ENCODE measurements at regions not wholly inside any gene's neighbourhood (a gene's known extent, or its start where the extent isn't known, plus 50 kb on each side); places are given as distances from the start of the nearest gene placed in this dataset.

DNA sequence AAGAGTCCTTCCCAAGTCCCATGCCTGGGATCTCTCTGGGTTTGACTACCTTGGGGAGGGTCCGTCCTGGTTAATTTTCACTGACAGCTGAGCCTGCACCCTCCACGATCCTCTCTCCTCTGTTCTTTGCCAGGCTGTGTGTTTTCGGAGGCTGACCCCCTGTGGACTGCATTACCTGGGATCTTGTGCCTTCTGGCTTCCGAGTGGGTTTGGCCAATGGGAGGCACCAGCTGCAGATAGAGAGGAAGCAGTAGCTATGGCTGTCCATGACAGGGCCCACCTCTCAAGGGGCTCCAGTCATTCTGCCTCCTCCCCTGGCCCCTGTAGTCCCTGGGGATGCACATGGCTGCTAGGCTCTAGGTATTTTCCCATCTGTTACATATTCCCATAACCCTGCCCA, 285.0 kb downstream of the DMRT2 start:
- no peak for DNase-seq (ENCODE audit: low read depth)
- Histone ChIP-seq H3K27me3 (ENCODE audit: control insufficient read depth, insufficient read depth, low read length) (no peaks in the 10 kb centered on the region), H3K4me3 (ENCODE audit: low read depth, low read length) (no peak overlapping the region), H3K36me3 (ENCODE audit: control insufficient read depth, insufficient read depth, low read length) (no peaks in the 10 kb centered on the region)
- TF ChIP-seq, protein P1, sequence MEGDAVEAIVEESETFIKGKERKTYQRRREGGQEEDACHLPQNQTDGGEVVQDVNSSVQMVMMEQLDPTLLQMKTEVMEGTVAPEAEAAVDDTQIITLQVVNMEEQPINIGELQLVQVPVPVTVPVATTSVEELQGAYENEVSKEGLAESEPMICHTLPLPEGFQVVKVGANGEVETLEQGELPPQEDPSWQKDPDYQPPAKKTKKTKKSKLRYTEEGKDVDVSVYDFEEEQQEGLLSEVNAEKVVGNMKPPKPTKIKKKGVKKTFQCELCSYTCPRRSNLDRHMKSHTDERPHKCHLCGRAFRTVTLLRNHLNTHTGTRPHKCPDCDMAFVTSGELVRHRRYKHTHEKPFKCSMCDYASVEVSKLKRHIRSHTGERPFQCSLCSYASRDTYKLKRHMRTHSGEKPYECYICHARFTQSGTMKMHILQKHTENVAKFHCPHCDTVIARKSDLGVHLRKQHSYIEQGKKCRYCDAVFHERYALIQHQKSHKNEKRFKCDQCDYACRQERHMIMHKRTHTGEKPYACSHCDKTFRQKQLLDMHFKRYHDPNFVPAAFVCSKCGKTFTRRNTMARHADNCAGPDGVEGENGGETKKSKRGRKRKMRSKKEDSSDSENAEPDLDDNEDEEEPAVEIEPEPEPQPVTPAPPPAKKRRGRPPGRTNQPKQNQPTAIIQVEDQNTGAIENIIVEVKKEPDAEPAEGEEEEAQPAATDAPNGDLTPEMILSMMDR (IDR thresholded peaks at IDR 0.05; ENCODE audit: insufficient read depth, low read length, severe bottlenecking): no peak
- no peak for FAIRE-seq

DNA sequence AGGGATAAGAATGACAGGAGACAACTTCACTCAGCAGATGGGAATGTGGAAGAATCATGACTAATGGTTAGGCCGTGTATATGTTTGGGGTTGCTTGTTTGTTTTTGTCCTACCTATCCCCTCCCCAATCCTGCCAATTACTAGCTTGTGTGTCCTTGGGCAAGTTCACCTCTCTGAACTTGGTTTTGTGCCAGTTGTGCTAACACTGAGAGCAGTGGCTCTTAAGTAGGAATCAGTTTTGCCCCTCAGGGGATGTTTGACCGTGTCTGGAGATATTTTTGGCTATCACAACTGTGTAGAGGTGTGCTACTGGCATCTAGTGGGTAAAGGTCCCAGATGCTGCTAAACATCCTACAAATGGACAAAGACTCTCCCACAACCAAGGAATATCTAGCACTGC, 287.0 kb downstream of the DMRT2 start:
- FAIRE-seq: peak; percentile 23

DNA sequence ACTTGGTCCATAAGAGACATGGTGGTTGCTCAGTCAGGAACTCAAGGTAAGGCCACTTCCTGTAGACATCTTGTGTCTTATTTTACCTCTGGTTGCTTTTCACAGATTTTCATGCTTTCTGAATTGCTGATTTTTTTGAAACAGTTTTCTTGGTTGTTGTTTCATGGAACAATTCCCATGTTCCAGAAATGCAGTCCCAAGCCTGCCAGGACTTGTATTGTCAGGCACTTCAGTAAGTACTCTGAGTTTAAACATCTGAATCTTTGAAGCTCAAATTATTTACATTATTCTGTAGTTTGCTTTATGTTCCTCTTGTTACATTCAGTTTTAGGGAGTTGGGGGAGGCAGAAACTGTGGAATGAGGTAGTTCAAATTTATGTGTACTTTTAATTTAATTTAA, 290.2 kb downstream of the DMRT2 start:
- no peak for FAIRE-seq

More for the DNA sequence above, 287.0 kb downstream of the DMRT2 start:
- Histone ChIP-seq H3K27me3 (ENCODE audit: control insufficient read depth, insufficient read depth, low read length) (no peaks in the 10 kb centered on the region), H3K4me3 (ENCODE audit: low read depth, low read length) (no peak overlapping the region), H3K36me3 (ENCODE audit: control insufficient read depth, insufficient read depth, low read length) (no peaks in the 10 kb centered on the region)
- TF ChIP-seq, protein P1 (IDR thresholded peaks at IDR 0.05; ENCODE audit: insufficient read depth, low read length, severe bottlenecking): peak; percentile 49
- peak; percentile 98 for DNase-seq (ENCODE audit: low read depth)

DNA sequence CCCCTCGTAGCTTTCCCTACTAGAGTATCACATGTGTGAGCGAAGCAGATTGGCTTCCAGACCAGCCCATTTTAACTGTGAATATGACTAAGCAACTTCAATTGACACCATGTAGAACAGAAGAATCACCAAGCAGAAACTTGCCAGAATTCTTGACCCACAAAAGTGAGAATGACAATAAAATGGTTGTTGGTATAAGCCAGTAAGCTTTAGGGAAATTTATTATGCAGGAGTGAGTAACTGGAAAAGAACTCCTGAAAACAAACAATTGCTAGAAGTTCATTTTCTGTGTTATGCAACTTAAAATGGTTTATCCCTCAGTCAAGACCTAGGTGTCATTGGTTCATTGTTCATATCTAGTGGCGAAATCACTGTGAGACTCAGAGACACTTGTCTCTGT, 303.1 kb downstream of the DMRT2 start:
- TF ChIP-seq, protein P1 (IDR thresholded peaks at IDR 0.05; ENCODE audit: insufficient read depth, low read length, severe bottlenecking): no peak
- Histone ChIP-seq H3K36me3 (ENCODE audit: control insufficient read depth, insufficient read depth, low read length) (no peaks in the 10 kb centered on the region), H3K27me3 (ENCODE audit: control insufficient read depth, insufficient read depth, low read length) (no peaks in the 10 kb centered on the region), H3K4me3 (ENCODE audit: low read depth, low read length) (no peak overlapping the region)
- FAIRE-seq: peak; percentile 52
- peak; percentile 64 for DNase-seq (ENCODE audit: low read depth)

More for the DNA sequence above, 290.2 kb downstream of the DMRT2 start:
- Histone ChIP-seq H3K4me3 (ENCODE audit: low read depth, low read length) (no peak overlapping the region), H3K36me3 (ENCODE audit: control insufficient read depth, insufficient read depth, low read length) (no peaks in the 10 kb centered on the region), H3K27me3 (ENCODE audit: control insufficient read depth, insufficient read depth, low read length) (no peaks in the 10 kb centered on the region)
- TF ChIP-seq, protein P1 (IDR thresholded peaks at IDR 0.05; ENCODE audit: insufficient read depth, low read length, severe bottlenecking): no peak
- DNase-seq (ENCODE audit: low read depth): peak; percentile 25

DNA sequence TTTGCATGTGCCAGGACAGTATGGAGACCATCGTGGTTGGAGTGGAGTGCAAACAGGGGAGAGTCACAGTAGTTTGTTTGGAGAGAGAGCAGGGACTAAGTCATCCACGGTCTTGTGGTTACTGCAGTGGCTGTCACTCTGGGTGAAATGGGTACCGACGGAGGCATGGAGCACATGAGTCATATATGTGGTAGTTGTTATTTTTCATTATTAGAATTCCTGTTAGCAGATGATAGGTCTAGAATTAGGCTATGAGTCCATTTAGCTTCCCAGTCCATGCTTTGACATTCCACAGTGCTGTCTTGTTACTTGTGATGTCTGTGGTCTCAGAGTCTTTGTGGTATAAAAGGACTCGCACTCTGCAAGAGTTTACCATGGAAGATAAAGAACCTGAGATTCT, 303.9 kb downstream of the DMRT2 start:
- no peak for FAIRE-seq
- TF ChIP-seq, protein P1 (IDR thresholded peaks at IDR 0.05; ENCODE audit: insufficient read depth, low read length, severe bottlenecking): no peak
- no peak overlapping the region for H3K4me3 ChIP-seq (ENCODE audit: low read depth, low read length)

DNA sequence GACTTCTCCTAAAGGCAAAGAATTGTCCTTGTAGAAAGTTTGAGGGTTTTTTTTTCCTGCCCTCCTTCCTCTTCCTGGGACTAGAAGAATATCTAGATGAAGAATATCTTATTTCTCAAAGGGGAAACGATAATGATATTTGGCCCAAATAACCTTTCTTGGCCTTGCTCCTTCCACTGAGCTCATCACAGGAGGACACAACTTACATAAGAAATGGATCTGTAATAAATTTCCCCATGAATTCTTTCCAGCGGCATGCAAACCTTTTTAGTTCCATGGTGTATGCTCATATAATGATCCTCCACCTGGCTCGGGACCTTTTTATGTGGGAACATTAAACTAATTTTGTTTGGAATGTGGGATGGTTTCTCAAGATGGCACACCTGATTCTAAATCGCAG, 304.4 kb downstream of the DMRT2 start:
- TF ChIP-seq, protein P1 (IDR thresholded peaks at IDR 0.05; ENCODE audit: insufficient read depth, low read length, severe bottlenecking): no peak
- no peak for FAIRE-seq
- DNase-seq (ENCODE audit: low read depth): no peak
- H3K4me3 ChIP-seq (ENCODE audit: low read depth, low read length): no peak overlapping the region
- no peaks in the 10 kb centered on the region for H3K27me3 ChIP-seq (ENCODE audit: control insufficient read depth, insufficient read depth, low read length)
- H3K36me3 ChIP-seq (ENCODE audit: control insufficient read depth, insufficient read depth, low read length): no peaks in the 10 kb centered on the region

More for the DNA sequence above, 303.9 kb downstream of the DMRT2 start:
- Histone ChIP-seq H3K27me3 (ENCODE audit: control insufficient read depth, insufficient read depth, low read length) (no peaks in the 10 kb centered on the region), H3K36me3 (ENCODE audit: control insufficient read depth, insufficient read depth, low read length) (no peaks in the 10 kb centered on the region)
- peak; percentile 24 for DNase-seq (ENCODE audit: low read depth)
